HG03196 (cell line): ENCODE measurements at regions not wholly inside any gene's neighbourhood (a gene's known extent, or its start where the extent isn't known, plus 50 kb on each side); places are given as distances from the start of the nearest gene placed in this dataset.

Experiments
- ATAC-seq: cut with Tn5 transposase; IDR thresholded peaks from one replicate; pipeline ENCODE4 v1.9.1; 2021; ENCODE audit not compliant: unreplicated experiment

DNA sequence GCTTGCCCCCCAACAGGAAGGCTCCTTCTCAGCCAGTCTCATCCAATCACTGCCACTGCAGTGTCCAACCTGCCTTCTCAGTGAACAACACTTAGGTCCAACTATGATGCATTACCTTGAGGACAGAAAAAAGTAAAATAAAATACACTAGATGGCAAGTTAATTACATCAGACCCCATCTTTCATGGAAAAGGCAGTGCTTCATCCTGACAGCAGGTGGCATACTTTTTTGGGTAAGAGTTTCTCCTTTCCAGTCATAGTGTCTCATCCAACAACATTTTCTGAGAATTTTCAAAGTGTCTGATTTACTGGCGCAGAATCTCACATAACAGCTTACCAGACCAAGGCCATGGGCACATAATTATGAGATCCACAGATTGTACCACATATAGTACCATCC lies 1742.8 kb downstream of the PCDH7 start:
- ATAC-seq = no peak

DNA sequence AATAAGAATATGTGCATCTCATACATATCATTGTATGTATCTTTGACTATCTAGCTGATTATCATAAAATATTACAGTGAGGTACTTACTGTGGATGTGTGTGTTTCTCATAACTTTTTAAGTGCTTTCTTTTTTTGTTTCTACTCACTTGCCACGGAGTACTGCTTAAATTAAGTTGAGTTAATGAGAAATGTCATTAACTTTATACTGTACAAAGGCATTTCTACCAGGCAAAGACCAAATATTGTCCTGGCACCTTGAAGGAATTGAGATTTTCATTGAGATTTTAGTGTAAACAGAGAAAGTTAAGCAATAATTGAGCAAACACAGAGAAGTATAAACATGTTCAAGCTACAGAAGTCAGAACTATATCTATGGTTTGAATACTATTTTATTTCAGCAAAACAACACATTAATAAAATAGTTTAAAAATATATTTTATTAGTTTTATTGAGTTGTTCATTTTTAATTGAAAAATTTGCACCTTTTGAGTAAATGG lies 1750.0 kb downstream of the PCDH7 start:
- no peak for ATAC-seq

DNA sequence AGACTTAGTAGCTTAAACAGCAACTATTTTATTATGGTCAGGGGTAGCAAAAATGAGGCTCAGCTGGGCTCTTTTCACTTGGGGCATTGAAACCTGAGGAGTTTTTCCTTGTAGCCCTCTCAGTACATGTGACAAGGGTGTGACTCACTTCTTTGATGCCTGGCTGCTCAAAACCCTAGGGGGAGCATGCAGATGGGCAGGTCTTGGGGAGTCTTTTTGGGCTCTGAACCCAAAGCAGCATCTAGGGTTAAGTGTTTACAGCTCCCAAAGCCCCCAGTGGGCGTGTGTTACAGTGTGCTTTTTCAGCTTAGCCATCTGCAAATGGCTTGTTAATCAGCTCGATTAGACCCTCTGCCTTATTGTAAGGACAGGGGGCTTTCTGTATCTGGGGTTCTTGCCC lies 1752.7 kb downstream of the PCDH7 start:
- no peak for ATAC-seq

DNA sequence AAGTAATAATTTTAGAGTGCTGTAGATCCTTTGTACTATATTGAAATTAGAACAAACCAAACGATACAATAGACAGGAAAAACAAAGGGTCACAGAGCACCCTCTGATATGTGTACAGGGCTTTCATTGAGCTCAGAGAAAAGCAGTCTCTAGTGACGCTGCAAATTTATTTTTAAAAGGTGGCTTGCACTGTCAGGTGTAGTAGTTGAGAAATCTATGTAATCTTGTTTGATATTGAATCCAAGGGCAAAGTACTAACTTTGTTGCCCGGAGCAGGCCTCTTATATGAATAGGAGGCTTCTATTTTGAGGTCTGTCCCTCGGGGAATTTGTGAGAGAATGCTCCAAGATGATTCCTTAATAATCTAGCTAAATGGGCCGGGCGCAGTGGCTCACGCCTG lies 1755.5 kb downstream of the PCDH7 start:
- no peak for ATAC-seq

DNA sequence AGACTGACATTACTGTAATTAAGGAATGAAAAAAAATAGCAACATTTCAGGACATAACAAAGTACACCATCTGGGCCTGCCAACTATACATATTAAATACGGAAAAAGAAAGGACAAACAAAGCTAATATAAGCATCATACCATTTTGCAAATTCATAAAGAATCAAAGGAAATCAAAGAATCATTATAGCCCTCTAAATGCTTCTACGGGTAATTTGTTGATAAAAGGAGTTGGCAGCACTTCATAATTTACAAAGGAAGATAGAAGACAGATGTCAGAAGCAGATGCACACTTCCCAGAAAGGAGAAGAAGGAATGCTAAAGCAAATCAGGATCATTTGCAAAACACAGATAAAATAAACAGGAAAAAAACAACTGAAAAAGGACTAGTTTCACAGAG lies 1757.3 kb downstream of the PCDH7 start:
- no peak for ATAC-seq

DNA sequence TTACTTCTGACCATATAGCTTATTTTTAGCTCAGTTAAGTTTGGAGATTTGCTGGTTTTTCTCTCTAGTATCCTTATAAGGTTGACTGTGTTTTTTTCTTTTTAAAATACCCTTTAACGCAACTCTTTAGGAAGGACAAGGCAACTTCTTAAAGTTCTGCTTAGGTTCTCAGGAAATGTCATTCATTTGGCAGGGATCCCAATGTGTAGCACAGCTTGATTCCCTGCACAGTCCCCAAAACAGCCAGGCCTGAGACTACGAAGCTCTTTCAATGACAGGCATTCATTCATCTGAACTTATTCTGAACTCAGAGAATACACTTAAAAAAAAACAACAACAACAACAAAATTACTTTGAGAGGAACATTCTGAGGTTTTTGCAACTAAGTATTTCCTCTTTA lies 1765.8 kb downstream of the PCDH7 start:
- ATAC-seq = no peak

DNA sequence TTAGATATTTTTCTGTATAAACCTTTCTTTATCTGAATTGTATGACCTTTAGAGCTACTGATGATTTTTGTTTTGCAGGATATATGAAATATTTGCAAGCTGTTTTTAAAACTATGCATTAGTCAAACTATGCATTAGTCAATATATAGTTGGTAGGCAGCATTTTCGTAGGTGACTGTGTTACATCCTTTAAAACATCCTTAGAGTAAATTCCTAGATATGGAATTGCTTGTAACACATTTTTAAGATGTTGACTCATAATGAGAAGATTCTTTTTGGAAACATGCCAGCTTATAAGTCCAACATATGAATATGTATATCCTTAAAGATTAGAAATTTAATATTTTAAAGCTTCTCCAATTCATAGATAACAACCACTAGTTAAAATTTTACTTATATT lies 1768.5 kb downstream of the PCDH7 start:
- no peak for ATAC-seq

DNA sequence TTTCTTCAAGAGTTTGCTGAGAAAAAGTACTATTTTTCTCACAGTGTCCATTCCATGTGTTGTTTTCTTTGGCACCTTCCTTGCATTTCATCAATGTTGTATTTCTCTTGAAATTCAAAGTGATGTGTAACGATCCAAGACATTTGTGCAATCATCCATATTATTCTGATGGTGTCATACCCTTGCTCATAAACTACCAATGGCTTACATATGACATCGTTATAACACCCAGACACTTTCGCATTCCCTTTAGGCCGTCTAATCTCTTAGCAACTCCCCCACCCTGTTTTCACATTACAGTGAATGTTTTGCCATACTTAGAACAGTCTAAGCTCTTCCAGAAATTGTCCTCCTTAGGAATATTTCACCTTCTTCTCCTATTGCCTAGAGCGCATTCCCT lies 1779.0 kb downstream of the PCDH7 start:
- ATAC-seq = no peak

DNA sequence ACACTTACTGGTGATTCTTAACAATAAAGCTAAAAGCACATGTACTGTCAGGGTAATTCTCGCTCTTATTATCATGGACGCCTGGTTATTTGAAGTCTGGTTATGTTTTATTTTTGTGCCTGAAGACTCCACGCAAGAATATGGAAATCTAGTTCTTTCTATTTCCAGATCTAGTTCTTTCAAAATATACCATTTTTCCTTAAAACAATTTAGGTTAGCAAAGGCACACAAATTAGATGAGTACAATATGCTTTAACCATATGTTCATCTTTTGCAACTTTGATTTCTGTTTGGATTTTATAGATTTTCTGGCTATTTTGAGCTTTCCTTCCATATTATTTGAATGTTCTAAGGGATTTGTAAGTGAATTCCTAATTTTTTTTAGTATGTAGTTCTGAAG lies 1783.1 kb downstream of the PCDH7 start:
- ATAC-seq = no peak

DNA sequence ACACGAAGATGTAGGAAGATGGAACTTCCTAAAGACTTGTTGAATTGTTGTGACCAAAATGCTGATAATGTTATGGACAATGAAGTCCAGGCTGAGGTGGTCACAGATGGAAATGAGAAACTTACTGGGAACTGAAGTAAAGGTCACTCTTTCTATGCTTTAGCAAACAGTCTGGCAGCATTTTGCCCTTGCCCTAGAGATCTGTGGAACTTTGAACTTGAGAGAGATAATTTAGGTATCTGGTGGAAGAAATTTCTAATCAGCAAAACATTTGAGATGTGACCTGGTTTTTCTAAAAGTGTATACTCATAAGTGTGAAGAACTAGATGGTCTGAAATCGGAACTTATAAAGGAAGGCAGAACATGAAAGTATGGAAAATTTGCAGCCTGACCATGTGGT lies 1785.9 kb downstream of the PCDH7 start:
- ATAC-seq = no peak

DNA sequence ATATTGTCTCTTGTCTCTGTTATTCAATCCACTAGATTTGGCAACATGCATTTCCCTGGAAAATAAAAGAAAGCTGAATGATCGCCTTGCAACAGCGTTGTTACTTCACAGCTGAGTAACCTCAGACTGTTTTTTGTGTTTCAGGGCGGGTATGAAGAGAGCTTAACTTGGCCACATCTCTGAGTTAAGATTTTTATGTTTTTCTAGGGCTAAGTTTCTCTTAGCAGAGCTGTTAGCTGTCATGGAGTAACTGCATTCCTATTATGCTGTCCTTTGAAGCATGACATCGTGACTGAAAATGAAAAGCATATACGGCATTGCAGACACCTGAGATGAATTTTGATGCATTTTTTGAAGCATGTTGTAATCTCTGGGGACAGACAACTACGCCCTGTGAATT lies 1798.9 kb downstream of the PCDH7 start:
- ATAC-seq = no peak

DNA sequence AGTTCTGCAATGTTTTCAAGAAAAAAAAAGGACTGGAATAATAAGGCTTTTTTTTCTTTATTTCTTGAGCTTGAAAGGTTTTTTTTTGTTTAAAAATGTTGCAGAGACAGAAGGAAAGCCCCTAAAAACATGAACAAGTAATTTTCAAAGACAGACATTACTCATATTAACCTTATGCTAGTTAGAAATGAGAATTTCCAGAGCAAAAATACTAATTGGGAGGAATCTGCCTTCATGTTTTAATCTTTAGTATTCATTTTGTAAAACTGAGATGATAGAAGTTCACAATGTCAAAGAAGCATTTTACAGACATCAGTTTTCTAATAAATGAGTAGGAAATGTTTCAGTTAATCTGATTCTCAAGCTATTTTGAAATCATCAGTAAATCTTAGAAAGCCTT lies 1805.3 kb downstream of the PCDH7 start:
- no peak for ATAC-seq

DNA sequence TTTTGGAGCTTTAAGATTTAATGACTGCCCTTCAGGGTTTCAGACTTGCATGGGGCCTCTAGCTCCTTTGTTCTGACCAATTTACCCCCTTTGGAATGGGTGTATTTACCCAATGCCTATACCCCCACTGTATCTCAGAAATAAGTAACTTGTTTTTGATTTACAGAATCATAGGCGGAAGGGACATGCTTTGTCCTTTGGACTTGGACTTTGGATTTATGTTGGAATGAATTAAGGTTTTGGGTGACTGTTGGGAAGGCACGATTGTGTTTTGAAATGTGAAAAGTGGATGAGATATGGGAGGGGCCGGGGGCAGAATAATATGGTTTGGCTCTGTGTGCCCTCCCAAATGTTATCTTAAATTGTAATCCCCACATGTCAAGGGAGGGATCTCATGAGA lies 1824.7 kb downstream of the PCDH7 start:
- no peak for ATAC-seq

DNA sequence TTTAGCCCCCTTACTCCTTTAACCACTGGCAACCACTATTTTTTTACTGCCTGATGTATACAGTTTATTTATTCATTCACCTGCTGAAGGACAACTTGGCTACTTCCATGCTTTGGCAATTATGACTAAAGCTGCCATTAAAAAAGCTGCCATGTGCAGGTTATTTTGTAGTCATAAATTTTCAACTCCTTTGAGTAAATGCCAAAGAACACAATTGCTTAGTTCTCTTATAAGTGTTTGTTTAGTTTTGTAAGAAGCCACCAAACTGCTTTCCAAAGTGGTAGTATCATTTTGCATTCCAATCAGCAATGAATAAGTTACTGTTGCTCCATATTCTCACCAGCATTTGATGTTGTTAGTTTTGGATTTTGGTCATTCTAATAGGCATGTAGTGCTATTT lies 1831.8 kb downstream of the PCDH7 start:
- no peak for ATAC-seq

DNA sequence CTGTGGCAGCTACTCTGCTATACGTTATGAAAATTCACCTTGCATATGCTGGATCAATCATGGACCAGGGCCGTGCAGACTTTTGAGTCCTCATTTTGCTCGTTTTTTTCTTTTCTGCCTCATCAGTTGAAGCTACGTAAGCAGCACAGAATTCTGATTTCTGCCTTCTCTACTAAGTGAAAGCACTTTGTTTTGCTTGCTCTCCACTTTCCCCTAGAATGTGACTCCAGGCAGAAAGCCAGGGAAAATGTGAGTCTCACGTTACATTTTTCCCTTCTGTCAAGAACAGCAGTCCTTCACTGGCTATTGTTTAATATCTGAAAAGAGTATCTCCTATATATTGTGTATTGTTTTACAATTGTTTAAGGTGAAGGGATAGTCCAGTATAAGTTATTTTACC lies 1840.1 kb downstream of the PCDH7 start:
- ATAC-seq = no peak

DNA sequence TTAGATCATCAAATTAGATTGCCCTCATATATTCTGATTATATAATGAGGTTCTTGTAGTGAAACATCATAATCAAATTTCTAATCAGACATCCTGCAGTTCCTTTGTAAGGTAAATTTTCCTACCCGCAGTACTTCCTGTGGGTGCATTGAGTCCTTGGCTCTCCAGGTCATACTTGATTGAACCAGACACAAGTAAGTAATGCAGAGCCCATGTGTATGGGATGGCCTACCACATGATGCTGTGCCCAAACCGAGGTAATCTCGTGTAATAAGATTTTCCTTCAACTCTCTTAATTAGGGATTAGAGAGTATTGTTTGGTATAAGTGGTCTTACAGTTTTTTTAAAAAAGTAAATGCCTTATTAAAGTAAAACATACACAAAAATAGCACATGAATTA lies 1841.8 kb downstream of the PCDH7 start:
- no peak for ATAC-seq

DNA sequence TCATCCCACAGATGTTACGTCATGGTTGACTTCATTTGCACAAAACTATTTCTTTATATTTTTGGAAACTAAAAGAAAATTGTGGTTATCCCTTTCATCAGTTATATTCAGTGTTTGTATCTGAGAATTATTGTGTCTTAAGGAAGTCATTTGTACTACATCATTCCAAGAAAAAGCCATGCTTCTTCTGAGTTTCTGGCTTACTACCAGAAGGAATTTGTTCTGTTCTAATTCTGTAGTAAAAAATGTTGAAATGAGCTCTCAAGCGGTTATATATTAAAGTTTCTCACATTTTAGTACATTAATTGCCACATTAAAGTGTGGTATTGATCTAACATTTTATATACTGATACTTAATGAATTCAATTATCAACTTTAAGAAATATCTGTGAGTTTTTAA lies 1844.5 kb downstream of the PCDH7 start:
- no peak for ATAC-seq

DNA sequence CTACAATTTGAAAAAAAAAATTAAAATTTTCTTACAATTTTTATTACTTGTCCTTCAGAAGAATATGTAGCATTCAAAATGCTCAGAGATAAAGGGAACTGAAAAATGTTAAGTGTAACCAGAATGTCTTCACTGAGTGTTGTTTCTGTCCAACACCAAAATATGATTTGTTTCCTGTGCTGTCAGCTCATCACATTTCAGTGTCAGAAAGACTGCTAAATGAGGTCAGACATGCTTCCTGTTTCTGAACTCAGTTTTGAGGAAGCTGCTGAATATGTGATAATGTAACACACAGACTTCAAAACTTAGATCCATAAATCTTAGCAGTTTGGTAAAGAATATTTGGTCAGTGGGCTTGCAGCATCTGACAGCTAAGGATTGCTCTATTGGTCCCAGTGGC lies 1849.7 kb downstream of the PCDH7 start:
- no peak for ATAC-seq

DNA sequence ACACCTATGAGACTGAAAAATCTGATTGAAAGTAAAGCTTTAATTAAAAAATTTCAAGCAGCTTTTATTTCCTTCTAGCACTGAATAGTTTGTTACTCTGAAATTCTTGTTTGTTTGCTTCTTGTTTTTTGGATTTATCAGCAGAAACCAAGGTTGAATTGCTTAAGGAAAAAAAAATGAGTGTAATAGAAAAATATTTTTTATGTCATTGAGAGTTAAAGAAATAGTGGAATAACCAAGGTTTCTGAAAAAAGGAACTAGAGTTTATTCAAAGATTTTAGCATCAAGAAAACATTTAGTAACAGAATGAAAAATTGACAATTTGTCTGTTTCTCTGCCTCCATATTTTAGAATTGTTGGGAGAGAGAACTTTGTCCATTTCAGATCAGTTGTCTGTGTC lies 1852.2 kb downstream of the PCDH7 start:
- ATAC-seq = no peak

DNA sequence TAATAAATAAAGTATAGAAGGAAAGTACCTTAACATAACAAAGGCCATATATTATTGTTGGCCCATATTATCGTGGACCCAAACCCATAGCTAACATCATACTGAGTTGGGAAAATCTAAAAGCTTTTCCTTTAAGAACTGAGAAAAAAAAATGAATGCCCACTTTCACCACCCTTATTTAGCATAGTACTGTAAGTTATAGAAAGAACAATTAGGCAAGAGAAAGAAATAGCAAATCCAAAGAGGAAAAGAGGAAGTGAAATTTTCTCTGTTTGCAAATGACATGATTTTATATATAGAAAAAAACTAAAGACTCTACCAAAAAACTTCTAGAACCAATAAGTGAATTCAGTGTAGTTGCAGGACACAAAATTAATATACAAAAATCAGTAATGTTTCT lies 1854.6 kb downstream of the PCDH7 start:
- no peak for ATAC-seq

DNA sequence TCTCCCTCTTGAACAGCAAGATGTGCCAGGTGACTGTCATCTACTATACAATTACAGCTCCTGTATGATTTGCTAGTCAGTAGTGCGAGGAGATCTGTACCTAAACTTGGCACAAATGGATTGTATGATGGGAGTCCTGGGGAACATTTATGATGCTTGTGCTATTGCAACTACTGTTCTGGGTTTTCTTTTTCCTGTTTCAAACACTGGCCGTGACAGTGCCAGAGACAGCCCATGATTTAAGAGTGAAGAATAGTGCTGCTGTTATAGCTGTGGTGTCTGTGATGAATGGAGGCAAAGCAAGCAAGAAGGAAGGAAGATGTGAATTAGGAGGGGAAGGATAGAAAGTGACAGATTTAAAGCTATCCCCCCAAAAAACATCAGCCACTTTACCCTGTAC lies 1868.9 kb downstream of the PCDH7 start:
- no peak for ATAC-seq

DNA sequence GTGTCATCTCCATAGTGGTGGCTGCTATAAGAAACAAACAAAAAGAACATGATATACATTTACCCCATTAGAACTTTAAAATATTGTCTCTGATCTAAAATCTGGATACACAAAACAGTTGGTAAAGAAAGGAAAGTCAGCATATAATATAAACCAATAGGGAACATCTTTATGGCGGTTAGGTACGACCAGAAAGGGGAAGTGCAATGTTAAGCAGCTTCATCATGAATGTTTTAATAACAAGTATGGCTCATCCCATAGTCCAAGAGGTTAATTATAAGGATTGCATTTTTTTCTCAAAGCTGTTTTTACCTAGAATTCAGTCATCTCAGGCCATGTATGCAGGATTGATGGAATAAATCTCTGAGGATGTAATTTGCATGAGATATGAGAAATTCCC lies 1869.7 kb downstream of the PCDH7 start:
- ATAC-seq = no peak

DNA sequence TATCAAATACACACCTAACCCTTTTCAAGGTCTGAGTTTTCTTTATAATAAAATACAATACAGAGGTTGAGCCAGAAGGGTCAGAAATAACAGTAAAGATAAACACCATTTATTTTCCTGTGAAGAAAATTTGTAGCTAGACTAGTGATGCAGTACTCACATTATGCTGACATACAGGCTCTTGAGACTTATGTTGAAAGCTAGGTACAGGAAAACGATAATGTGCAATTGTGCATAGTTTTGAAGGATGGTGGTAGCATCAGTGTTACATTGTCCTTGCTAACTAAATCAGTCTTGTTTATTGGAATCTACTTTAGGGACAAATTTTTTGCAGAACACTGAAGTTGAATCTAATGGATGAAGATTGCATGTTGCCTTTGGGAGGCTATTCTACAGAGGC lies 1877.2 kb downstream of the PCDH7 start:
- no peak for ATAC-seq

DNA sequence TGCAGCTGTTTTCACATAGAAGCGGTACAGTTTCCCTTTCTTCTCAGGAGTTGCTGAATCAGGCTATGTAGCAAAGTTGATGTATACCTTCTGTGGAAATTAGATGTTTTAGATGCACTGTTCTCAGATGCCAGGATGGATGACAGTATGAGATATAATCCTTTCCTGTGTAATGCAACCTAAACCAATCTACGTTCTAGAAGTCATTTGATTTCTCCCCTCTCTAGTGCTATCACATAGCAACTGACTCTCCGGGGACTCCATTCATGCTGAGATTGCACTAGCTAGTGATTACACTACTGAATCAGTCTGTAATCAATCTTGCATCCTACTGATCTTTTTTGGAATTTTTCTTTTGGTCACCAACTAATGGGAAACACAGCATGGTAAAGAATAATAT lies 1881.7 kb downstream of the PCDH7 start:
- no peak for ATAC-seq
